Liver (tissue), 8 donors: ENCODE measurements at regions not wholly inside any gene's neighbourhood (a gene's known extent, or its start where the extent isn't known, plus 50 kb on each side); places are given as distances from the start of the nearest gene placed in this dataset.

Source experiments
- DNase-seq: peaks from one replicate; pipeline ENCODE4 v3.0.0-alpha.2; 2017; ENCODE audit warnings: low spot score
- H3K27ac ChIP-seq, 2 donors: one replicate each; pipeline ENCODE4 v1.7.0; 2013; ENCODE audit warnings: inconsistent platforms in 2 of 2, low read length in 2 of 2, control low read depth in 1 of 2, low read depth in 1 of 2, mild to moderate bottlenecking in 1 of 2
- H3K27me3 ChIP-seq, 4 donors: one replicate each; pipeline versions ENCODE4 v1.6.1 to v1.7.0; 2013; ENCODE audit warnings: low read length in 3 of 4, inconsistent platforms in 1 of 4, mild to moderate bottlenecking in 1 of 4, moderate library complexity in 1 of 4; ENCODE audit not compliant: control insufficient read depth in 4 of 4, insufficient read depth in 4 of 4
- H3K36me3 ChIP-seq, 4 donors: one replicate each; pipeline versions ENCODE4 v1.6.1 to v1.7.0; 2013; ENCODE audit warnings: low read length in 3 of 4, mild to moderate bottlenecking in 3 of 4, low read depth in 1 of 4, moderate library complexity in 1 of 4; ENCODE audit not compliant: control insufficient read depth in 4 of 4, insufficient read depth in 3 of 4
- H3K4me1 ChIP-seq, 4 donors: one replicate each; pipeline versions ENCODE4 v1.6.1 to v1.7.0; 2013; ENCODE audit warnings: low read length in 3 of 4, mild to moderate bottlenecking in 3 of 4, moderate library complexity in 1 of 4; ENCODE audit not compliant: control insufficient read depth in 4 of 4, insufficient read depth in 4 of 4
- H3K4me3 ChIP-seq, 3 donors: one replicate each; pipeline versions ENCODE4 v1.6.1 to v1.7.0; 2013; ENCODE audit warnings: low read length in 3 of 3, control low read depth in 1 of 3, low read depth in 1 of 3, mild to moderate bottlenecking in 1 of 3
- H3K9ac ChIP-seq, 2 donors: one replicate each; pipeline ENCODE4 v1.7.0; 2013; ENCODE audit warnings: low read length in 2 of 2, mild to moderate bottlenecking in 2 of 2, moderate library complexity in 2 of 2, control low read depth in 1 of 2, low read depth in 1 of 2
- H3K9me3 ChIP-seq, 4 donors: one replicate each; pipeline versions ENCODE4 v1.6.1 to v1.7.0; 2013; ENCODE audit warnings: low read length in 3 of 4; ENCODE audit not compliant: control insufficient read depth in 4 of 4
- CTCF ChIP-seq: fragments of 150-350 bp; IDR thresholded peaks from 2 replicates; pipeline ENCODE4 v1.5.1; 2017; ENCODE audit warnings: improper control_type of control experiment, low read depth, low read length; ENCODE audit not compliant: missing input control
- EGR1 ChIP-seq, 2 donors: IDR thresholded peaks; 2 replicates each; pipeline ENCODE4 v1.6.1; 2016 to 2018; ENCODE audit warnings: antibody characterized with exemption in 2 of 2, low read depth in 2 of 2
- FOXA1 ChIP-seq: IDR thresholded peaks from 2 replicates; pipeline ENCODE4 v1.6.1; 2016; ENCODE audit warnings: antibody characterized with exemption
- FOXA2 ChIP-seq: IDR thresholded peaks from 2 replicates; pipeline ENCODE4 v1.6.1; 2016; ENCODE audit warnings: antibody characterized with exemption
- GABPA ChIP-seq, 2 donors: IDR thresholded peaks in 1 of 2; conservative IDR thresholded peaks in 1 of 2; 2 replicates each; pipeline ENCODE4 v1.6.1; 2016; ENCODE audit warnings: antibody characterized with exemption in 2 of 2, mild to moderate bottlenecking in 1 of 2, moderate library complexity in 1 of 2
- HNF4G ChIP-seq: IDR thresholded peaks from 2 replicates; pipeline ENCODE4 v1.6.1; 2016; ENCODE audit warnings: antibody characterized with exemption
- JUND ChIP-seq, 2 donors: IDR thresholded peaks; 2 replicates each; pipeline ENCODE4 v1.6.1; 2016; ENCODE audit warnings: antibody characterized with exemption in 2 of 2
- NR2F2 ChIP-seq: IDR thresholded peaks from 2 replicates; pipeline ENCODE4 v1.6.1; 2016; ENCODE audit warnings: antibody characterized with exemption
- RAD21 ChIP-seq, 2 donors: IDR thresholded peaks; 2 replicates each; pipeline ENCODE4 v1.6.1; 2016; ENCODE audit warnings: antibody characterized with exemption in 2 of 2, mild to moderate bottlenecking in 2 of 2
- RXRA ChIP-seq, 2 donors: IDR thresholded peaks; 2 replicates each; pipeline ENCODE4 v1.6.1; 2017 to 2018; ENCODE audit warnings: antibody characterized with exemption in 2 of 2, mild to moderate bottlenecking in 1 of 2
- SP1 ChIP-seq: IDR thresholded peaks from 2 replicates; pipeline ENCODE4 v1.6.1; 2018; ENCODE audit warnings: antibody characterized with exemption, mild to moderate bottlenecking
- TAF1 ChIP-seq: conservative IDR thresholded peaks from 2 replicates; pipeline ENCODE4 v1.6.1; 2016; ENCODE audit warnings: antibody characterized with exemption, mild to moderate bottlenecking
- YY1 ChIP-seq: IDR thresholded peaks from 2 replicates; pipeline ENCODE4 v1.6.1; 2016; ENCODE audit warnings: antibody characterized with exemption, mild to moderate bottlenecking
- ZBTB33 ChIP-seq: IDR thresholded peaks from 2 replicates; pipeline ENCODE4 v1.6.1; 2016; ENCODE audit warnings: antibody characterized with exemption
- WGBS: extraction: QIAGEN DNeasy Blood & Tissue Kit; methylation state at CpG from one replicate; pipeline ENCODE4 v1.1.7; 2013; 5-methylcytosine and 5-hydroxymethylcytosine counted together
- TF ChIP-seq, protein P1 (sequence below): IDR thresholded peaks from 2 replicates; pipeline ENCODE4 v1.6.1; 2016; ENCODE audit warnings: antibody characterized with exemption
- TF ChIP-seq, protein P2 (sequence below): IDR thresholded peaks from 2 replicates; pipeline ENCODE4 v1.6.1; 2016; ENCODE audit warnings: antibody characterized with exemption
- TF ChIP-seq, protein P3 (sequence below): IDR thresholded peaks from 2 replicates; pipeline ENCODE4 v1.6.1; 2016; ENCODE audit warnings: antibody characterized with exemption, mild to moderate bottlenecking
- donor health status: healthy.
- donor health status: healthy.
- donor health status: healthy.
- donor health status: healthy.
- donor health status: healthy.

- no peak for DNase-seq
- Histone ChIP-seq H3K36me3 (no peaks in the 10 kb centered on the region), H3K4me1 (no peaks in the 10 kb centered on the region), H3K27ac (no peak overlapping the region), H3K27me3 (no peaks in the 10 kb centered on the region), H3K9ac (no peak overlapping the region), H3K9me3 (no peaks in the 10 kb centered on the region), H3K4me3 (no peak overlapping the region)
- peak in 1 of 2 donors; percentile 16 for TF ChIP-seq RAD21 (IDR thresholded peaks at IDR 0.05)
- TF ChIP-seq, protein P1, sequence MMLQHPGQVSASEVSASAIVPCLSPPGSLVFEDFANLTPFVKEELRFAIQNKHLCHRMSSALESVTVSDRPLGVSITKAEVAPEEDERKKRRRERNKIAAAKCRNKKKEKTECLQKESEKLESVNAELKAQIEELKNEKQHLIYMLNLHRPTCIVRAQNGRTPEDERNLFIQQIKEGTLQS, result no peak
- 62% methylated on average over 2 of the region's 2 CpGs for WGBS
These were observed 168.8 kb upstream of the POC5 start for GRCh38 chr5:75885849-75886596.

DNA sequence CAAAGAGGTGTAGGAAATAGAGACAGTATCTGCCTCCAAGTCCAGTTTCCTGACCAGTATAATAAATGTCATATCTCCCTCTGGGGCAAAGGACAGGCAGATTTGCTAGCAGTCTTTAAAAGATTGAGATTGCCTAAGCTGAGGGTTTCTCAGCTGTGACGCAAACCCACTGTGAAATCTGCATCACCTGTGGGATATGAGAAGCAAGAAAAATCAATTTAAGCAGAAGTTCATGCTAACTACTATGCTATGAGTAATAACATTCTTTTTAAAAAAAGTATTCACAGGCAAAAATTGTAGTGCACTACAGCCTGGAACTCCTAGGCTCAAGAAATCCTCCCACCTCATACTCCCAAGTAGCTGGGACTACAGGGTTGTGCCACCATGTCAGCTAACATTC lies 168.1 kb upstream of the POC5 start:
- no peaks in the 10 kb centered on the region for H3K9me3 ChIP-seq
- H3K27me3 ChIP-seq, result no peaks in the 10 kb centered on the region
- no peaks in the 10 kb centered on the region for H3K4me1 ChIP-seq
- no peak overlapping the region for H3K9ac ChIP-seq
- WGBS, result 71% methylated on average over 1 of the region's 1 CpG
- TF ChIP-seq, protein P2, sequence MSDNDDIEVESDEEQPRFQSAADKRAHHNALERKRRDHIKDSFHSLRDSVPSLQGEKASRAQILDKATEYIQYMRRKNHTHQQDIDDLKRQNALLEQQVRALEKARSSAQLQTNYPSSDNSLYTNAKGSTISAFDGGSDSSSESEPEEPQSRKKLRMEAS, result no peak
- TF ChIP-seq FOXA2, result no peak
- no peak for TF ChIP-seq HNF4G
- TF ChIP-seq RXRA (IDR thresholded peaks at IDR 0.05), result no peak
- no peak for TF ChIP-seq FOXA1
- no peak for TF ChIP-seq CTCF
- no peak for TF ChIP-seq YY1
- TF ChIP-seq, protein P3, sequence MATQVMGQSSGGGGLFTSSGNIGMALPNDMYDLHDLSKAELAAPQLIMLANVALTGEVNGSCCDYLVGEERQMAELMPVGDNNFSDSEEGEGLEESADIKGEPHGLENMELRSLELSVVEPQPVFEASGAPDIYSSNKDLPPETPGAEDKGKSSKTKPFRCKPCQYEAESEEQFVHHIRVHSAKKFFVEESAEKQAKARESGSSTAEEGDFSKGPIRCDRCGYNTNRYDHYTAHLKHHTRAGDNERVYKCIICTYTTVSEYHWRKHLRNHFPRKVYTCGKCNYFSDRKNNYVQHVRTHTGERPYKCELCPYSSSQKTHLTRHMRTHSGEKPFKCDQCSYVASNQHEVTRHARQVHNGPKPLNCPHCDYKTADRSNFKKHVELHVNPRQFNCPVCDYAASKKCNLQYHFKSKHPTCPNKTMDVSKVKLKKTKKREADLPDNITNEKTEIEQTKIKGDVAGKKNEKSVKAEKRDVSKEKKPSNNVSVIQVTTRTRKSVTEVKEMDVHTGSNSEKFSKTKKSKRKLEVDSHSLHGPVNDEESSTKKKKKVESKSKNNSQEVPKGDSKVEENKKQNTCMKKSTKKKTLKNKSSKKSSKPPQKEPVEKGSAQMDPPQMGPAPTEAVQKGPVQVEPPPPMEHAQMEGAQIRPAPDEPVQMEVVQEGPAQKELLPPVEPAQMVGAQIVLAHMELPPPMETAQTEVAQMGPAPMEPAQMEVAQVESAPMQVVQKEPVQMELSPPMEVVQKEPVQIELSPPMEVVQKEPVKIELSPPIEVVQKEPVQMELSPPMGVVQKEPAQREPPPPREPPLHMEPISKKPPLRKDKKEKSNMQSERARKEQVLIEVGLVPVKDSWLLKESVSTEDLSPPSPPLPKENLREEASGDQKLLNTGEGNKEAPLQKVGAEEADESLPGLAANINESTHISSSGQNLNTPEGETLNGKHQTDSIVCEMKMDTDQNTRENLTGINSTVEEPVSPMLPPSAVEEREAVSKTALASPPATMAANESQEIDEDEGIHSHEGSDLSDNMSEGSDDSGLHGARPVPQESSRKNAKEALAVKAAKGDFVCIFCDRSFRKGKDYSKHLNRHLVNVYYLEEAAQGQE, result no peak
- no peak for TF ChIP-seq ZBTB33
- TF ChIP-seq RAD21 (IDR thresholded peaks at IDR 0.05), result no peak
- no peak for TF ChIP-seq GABPA (IDR thresholded peaks at IDR 0.05 in 1 of 2, conservative IDR thresholded peaks at IDR 0.05 in 1 of 2)
- TF ChIP-seq JUND (IDR thresholded peaks at IDR 0.05), result no peak
- TF ChIP-seq, protein P1, result no peak
- no peak for TF ChIP-seq EGR1 (IDR thresholded peaks at IDR 0.05; ENCODE audit: low read depth in 2 of 2)
- TF ChIP-seq SP1, result no peak
- TF ChIP-seq TAF1, result no peak
- no peak for TF ChIP-seq NR2F2
- DNase-seq, result no peak
- no peaks in the 10 kb centered on the region for H3K36me3 ChIP-seq
- no peak overlapping the region for H3K27ac ChIP-seq
- no peak overlapping the region for H3K4me3 ChIP-seq
